IPS DF 4.7 (cell line): ENCODE measurements at regions not wholly inside any gene's neighbourhood (a gene's known extent, or its start where the extent isn't known, plus 50 kb on each side); places are given as distances from the start of the nearest gene placed in this dataset.

Experiments used
- DNase-seq: peaks from one replicate; pipeline ENCODE4 v3.0.0-alpha.2; 2013; ENCODE audit warnings: low spot score; ENCODE audit errors: extremely low read depth

DNA sequence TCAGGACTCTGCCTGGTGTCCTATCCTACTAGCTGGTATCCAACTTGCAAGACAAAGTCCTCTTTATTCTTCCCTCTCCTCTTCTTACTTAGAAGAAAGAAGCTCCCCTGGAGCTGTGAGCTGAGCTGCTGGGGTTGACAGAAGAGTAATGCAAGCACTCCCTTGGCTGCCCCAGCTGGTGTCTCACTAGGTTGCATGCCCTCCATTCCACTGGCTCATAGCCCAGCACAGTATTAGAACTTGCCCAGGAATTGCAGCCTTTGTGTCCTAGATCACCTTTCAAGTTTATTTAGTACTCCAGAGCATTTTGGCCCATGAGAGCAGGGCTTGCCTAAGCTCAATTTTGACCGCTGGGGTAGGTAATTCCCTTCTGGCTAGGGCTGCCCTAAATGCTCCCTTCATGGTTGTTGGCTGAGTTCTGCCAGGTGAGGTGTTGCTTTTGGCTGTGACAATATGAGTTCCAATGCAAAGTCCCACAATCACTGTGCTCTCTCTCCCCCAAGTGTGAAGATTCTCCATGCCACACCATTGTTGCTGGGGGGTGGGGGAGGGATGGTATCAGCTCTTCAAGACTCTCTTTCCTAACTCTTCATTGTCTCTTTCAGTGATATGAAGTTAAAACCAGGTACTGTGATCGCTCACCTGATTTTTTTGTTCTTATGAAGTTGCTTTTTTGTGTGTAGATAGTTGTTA, 317.4 kb upstream of the DDHD1 start:
- DNase-seq: no peak

DNA sequence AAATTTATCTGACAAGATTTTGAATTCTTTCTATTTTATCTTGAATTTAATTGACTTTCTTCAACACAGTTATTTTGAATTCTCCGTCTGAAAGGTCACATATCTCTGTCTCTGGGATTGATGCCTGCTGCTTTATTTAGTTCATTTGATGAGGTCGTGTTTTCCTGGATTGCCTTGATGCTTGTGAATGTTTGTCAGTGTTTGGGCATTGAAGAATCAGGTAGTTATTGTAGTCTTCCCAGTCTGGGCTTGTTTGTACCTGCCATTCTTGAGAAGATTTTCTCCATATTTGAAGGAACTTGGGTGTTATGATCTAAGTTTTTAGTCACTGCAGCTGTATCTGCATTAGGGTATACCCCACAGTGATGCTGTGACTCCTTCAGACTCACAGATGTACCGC, 315.8 kb upstream of the DDHD1 start:
- DNase-seq: no peak

DNA sequence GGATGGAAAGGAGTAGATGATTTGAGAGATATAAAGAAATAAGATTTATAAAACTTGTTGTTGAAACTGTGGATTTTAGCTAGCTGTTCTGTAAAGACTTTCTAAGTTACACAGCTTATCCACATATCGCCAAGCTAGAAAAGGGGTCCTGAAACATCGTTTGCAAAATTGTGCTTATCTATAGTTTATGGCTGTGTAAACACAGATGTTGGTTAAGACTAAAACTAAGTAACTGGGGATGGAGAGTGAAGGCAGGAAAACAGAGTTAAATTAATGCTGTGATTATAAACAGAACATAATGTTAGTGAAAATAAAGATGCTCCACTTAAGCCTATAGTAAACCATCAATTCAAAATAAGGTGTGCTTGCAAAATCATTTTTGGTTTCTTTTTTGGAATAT, 311.3 kb upstream of the DDHD1 start:
- no peak for DNase-seq

DNA sequence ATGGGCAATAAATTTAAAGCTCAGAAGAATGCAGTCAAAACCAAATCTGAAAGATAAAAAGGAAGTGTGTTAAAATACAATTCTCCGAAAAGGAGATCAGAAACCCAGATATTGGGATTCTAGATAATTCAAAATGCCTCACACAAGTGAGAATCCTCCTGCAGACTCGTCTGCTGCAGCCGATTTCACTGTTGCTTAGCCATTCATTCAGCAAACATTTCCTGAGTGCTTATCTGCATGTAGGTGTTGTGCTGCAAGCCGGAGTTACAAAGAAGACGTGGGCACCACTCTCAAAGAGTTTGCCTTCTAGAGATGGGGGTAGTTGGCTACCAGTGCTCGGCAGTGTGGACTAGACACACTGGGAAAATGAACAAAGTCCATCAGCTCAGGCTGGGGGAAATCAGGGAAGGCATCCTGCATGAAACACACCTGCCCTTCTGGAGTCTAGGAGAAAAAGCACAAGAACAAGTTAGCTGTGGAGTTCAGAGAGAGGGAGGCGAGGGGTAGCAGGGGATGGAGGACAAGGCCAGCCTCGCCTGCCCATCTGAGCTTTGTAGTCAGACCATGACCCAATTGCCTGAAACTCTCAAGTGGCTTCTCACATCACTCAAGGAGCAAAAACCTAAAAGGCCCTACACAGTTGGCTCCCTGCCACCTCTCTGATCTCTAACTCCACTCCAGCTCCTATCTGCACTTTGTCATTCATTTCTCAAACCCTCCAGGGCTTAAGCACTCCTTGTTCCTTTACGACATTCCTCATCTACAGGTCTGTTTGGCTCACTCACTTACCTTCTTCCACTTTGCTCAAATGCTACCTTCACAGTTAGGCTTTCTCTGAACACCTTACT, 310.0 kb upstream of the DDHD1 start:
- DNase-seq: no peak

DNA sequence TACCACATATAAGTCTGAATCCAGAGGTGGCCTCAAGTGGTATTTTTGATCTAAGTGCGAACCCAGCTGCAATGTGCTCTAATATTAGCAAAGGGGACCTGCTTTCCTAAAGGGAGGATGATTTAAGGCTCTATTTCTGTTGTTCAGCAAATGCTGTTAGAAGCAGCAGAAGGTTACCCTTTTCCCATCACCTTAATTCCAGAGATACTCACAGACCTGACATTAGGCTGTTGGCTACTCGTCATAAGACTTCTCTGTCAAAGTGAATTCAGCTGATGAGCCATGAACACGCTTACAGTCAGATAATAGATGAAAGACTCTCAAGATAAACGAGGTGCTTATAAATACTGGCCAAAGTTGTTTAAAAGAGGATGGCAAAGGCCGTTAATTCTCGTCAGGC, 308.7 kb upstream of the DDHD1 start:
- DNase-seq: no peak

DNA sequence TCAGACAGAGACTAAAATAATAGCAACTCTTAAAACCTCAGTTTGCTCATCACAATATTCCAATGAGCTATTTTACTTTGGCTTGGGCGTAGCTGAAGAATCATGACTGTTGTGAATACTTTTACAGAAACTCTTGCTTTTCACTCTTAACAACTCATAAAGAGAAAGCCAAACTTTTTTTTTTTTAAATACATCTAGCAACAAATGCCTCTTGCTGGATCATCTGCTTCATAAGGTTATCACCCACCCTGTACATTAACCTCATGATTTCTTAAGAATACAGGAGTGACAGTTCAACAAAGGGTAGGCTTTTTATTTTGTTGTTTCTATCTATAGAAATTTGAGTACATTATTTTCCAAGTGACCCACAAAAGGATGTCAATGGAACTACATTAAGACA, 307.4 kb upstream of the DDHD1 start:
- DNase-seq: no peak

DNA sequence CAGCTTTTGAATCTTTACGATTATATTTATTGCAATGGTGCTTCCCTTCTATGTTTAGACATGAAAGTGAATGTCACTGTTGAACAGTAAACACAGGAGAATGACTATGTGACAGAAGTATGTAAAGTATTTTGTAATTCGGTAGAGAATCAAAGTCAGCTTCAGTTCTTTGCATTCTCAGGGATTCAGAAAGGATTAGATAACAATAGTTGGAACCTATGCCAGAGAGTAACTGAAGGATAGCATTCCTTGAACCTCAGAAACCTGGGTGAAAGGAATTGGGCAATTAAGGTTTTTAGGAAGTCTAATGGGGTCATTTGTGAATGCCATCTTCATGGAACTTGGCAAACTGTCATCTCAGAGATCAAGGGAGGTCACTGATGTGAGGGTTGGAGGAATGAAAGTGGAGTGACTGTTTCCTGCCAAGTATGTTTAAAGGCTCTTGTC, 305.3 kb upstream of the DDHD1 start:
- DNase-seq: no peak

DNA sequence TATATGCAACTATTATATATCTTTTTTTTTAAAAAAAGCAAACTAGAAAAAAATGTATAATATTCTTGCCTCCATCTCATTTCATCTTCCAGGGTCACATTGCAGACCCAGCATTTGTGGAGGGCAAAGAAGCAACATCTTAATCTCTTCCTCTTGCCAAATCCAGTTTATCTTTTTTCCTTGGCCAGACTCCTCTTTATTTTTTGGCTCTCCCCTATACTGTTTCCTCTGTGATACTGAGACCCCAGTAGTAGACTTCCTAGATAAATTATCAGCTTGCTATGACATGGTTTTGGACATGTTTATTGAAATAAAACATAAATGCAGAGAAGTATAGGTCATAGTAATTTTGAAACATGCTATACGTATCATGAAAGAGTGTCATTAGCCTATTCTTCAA, 303.8 kb upstream of the DDHD1 start:
- no peak for DNase-seq

DNA sequence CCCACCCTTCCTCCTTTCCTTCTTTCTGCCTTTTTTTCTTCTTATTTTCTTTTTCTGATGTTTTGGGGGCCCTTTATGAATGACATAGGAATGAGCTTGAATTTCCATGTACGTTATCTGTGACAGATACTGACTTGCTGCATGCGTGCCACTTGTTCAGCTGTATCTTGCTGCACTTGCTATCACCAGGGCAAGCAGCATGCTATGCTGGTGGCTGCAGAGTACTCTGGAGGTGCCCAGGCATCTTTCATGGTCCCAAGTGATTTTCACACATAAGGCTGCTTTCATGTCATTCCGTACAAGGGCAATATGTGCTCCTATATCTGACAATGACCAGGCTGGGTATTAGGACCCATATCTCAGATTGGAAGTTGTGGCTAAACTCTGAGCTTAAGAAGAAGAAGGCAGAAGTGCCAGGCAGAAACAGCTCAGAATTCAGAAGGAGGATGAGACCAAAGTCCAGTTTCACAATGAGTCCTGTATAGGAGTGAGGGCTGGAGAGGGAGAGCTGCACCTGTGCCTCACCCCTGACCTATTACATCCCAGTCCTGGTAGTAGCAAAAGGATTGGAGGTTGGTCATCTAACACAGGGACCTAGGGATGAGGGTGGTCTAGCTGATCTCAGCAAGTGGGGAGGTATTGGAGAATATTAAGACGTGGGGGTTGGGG, 299.0 kb upstream of the DDHD1 start:
- DNase-seq: no peak

DNA sequence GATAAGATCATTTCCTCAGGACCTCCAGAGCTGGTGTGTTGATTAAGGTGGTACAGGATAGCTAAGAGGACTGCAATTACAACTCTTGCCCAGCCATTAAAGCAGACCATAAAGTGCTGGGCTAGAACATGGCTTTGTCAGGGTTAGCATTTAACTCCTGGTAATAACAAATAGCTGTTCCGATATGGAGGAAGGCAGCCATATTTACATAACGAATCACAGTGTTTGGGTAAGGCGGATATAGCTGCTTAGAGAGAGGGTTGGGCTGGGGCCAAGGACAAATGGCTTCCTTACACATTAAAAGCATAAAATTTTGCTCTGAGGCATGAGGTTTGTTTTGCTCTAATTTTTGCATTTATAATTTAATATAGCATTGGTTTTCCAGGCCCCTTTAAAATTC, 297.7 kb upstream of the DDHD1 start:
- no peak for DNase-seq

DNA sequence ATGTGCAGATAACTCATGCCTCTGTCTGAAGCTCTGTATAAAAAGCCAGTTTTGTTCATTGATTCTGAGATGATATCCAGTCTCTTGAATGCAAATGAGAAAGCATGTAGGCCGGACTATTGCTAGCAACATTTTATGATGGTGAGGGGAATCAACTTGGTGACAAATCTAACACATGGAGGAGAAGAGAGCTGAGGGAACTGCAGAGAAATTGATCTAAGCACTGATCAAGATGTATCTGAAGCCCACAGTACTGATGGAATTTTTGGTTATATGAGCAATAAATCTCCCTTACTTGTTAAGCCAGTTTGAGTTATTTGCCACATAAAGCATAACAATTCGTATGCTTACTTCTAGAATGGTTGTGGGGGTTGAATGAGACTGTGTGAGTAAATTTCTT, 295.6 kb upstream of the DDHD1 start:
- no peak for DNase-seq

DNA sequence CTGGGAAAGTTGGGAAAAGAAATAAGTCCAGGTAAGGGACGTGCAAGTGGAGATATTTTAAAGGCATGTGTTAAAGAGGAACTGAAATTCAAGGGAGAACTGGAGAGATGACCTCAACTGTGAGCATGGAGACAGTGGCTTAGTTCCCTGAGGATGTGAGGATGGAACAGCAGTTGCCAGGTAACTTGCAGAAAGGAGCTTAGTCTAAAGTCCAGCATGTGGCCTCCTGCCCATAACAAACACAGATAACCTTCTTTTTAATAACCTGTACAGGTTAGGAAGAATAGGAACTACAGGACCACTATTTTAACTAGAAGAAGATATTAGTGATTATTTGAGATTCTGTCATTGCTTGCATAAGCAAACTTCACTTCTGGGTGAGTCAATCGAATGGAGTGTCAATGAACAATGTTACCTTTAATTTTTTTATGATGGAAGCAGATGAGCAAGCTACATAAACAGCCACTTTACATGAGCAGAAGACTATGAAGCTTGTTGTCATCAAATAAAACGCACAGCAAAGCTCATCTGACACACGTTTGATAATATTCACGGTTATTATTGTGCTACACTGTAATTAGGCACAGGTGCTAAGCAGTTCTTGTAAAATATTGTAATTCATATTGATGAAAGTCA, 291.7 kb upstream of the DDHD1 start:
- DNase-seq: no peak

DNA sequence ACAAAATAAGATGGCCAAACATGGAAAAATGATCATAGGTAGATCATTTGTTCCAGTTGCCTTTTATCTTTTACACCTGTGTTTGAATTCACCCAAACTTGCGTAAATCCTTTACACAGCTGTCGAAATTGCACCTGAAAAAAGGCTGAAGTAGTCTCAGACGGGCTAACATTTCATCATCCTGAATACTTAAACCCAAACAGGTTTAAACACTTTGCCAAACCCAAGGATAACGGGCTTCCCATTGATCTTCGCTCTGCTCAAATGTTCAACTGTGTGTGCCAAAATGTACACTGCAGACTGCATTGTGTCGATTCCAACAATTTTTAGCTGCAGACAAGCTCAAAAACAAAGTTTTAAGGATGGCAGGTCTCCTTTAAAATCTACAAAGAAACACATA, 288.7 kb upstream of the DDHD1 start:
- DNase-seq: no peak

DNA sequence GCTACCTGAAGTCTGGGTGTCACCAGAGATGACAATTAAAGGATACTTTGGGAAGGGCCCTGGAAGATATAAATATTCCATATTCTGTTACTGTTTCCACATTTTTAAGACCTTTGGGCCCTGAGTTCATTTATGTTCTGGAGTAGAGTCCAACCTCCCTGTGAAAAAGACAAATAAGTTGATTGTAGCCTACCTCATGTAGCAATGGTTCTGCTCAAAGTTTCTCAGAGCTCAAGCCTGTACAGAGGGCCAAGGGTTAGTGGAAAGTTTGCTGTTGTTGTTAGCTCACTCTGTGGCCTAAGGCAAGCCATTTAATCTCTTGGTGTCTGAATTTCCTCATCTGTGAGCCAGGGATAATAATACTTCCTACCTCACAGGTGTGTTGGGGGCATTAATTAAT, 284.7 kb upstream of the DDHD1 start:
- DNase-seq: no peak

DNA sequence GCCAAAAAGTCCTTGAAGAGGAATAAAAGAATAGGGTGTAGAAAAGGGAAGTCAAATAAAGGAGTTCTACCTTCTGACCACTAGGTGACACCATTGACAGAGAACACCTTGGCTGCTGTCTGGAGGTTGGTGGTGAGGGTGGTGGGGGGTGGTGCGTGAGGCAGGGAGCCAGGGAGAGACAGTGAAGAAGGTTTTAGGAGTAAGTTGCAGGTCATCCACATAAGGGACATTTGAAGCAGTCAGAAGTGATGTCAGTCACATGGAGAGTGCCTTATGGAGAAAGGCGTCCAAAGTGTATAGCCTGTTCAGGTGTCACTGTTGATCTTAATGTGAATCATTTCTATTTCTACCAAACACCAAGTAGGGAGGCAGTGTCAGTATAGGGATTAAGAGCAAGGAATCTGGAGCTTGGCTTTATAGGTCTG, 279.3 kb upstream of the DDHD1 start:
- peak; percentile 41 for DNase-seq

DNA sequence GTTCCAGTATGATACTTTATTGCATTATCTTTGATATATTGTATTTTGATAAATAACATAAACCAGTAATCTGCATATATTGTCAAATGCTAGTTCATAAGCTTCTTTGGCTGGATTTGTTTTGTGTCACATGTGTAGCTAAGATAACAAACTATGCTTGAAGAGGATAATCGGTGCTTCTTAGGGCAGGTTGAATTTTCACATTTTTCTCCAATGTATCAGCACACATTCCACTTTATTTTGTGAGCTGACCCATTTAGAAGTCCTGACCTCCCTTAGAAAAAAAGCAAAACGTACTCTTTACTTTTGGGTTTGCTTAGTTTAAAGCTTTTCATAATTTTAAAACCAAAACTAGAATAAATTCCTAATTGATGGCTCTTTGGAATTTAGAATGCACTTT, 277.7 kb upstream of the DDHD1 start:
- DNase-seq: no peak

DNA sequence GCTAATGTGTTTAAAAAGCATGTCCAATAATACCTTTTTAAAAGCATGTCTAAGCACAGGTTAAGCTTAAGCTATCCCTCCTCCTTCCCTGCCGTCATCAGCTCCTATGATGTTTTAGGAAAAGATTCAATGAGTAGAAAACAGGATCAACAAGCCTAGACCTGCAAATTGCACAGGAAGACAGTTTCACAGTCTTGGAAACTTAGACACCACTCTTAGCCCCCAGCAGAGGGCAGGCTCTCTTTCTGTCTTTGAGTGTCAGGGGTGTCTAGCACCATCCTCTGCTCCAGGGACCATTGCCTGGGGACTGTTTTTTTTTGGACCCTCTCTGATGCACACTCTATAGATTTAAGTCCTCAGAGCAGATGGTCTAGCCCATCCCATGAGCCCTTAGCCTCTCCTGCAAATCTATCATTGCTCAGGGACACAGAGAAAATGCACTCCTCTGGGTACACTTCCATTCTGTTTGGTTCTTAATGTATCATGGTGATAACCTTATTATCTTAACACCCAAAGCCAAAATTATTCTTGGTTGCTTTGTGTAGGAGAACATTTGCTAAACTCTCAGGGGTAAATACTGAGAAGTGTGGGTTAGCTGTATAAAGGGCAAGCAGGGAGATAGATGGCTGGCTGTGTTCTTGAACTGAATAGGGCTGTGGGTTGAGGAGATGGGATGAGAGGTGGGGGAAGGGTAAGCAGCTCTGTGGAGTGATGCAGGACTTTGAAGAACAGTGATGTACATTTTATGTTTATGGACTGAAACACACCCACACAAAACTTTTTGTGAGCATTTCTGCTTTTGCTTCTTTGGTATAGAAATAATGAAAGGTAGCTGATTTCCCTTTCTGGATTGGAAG, 259.9 kb upstream of the DDHD1 start:
- peak; percentile 7 for DNase-seq

DNA sequence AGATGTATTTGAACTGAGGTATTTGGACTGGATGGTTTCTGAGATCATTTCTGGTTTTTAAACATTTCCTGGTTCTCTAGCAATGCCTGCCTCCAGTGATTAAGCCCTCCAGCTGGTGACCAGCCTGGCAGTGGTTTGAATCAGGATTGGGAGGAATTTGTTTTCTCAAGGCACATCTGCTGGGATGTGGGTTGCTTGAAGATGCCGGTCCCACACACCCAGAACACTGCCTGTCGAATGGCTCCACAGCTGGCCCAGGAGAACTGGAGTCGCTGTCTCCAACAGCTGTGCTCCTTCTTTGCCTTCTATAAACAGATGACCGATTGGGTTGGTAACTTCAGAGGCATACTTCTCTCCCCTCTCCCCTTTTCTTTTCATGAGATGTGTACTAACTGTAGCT, 258.0 kb upstream of the DDHD1 start:
- no peak for DNase-seq

DNA sequence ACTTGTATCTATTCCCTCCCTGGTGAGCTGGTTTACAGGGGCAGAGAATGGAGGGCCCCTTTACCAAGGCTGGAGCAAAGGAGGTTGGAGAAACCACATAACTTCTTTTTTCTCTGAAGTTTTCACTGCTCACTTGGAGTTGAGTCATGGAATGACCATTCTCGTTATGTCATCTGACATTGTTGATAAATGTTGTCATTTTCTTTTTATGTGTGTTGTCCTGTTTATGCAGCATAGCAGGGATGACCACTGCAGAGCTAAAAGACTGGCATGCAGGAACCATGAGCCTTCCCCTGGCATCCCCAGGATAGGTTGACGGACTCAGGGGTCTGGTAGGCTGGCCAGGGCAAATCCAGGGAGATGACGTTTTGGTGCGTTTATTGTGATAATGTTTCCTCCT, 256.8 kb upstream of the DDHD1 start:
- DNase-seq: no peak

DNA sequence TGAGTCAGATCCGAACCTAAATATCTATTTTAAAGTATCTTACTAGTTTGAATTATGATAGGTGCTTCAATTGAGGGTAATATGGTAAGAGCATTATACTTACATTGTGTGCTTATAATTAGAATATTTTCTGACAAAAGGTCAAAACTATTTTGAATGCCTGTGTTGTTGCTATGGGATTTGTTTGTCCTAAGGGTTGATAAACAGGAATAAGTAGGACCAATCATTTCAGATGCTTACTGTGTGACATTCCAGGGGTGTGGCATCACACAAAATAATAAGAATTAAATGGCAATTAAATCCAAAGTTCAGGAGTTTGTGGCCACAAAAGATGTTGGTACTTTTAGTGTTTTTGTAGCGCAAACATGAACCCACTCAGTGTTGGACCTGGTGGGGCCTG, 256.2 kb upstream of the DDHD1 start:
- DNase-seq: no peak
